HEK293 (cell line): ENCODE measurements at regions not wholly inside any gene's neighbourhood (a gene's known extent, or its start where the extent isn't known, plus 50 kb on each side); places are given as distances from the start of the nearest gene placed in this dataset.

ENCODE experiments used
- CTCF ChIA-PET: fragments of 350-600 bp; formaldehyde crosslinking; extraction: SDS; loops from one replicate; lab custom pipeline; 2021; ENCODE audit warnings: antibody characterized with exemption; lab: Yijun Ruan, JAX
- POLR2A ChIA-PET: fragments of 300-600 bp; formaldehyde crosslinking; extraction: SDS; loops from one replicate; lab custom pipeline; 2020; ENCODE audit warnings: antibody characterized with exemption, inconsistent platforms; lab: Yijun Ruan, JAX
- H3K27ac ChIP-seq: fragments of 200-500 bp; sonication (Bioruptor generic); 2 replicates; pipeline ENCODE4 v1.5.1; 2014; ENCODE audit warnings: low read depth, low read length, control low read depth, inconsistent platforms; ENCODE audit errors: extremely low read depth
- H3K36me3 ChIP-seq, 2 experiments: fragments of 200-500 bp in 1 of 2; sonication (Bioruptor generic) in 1 of 2; 1 replicate in 1 of 2; 2 replicates in 1 of 2; pipeline ENCODE4 v1.5.1; 2014 to 2017; ENCODE audit warnings: inconsistent platforms in 2 of 2, low read length in 2 of 2; ENCODE audit not compliant: control insufficient read depth in 2 of 2, insufficient read depth in 1 of 2
- H3K4me1 ChIP-seq: fragments of 200-500 bp; sonication (Bioruptor generic); 2 replicates; pipeline ENCODE4 v1.5.1; 2014; ENCODE audit warnings: mild to moderate bottlenecking, low read length, inconsistent platforms; ENCODE audit not compliant: control insufficient read depth, insufficient read depth
- H3K4me3 ChIP-seq: 2 replicates; pipeline ENCODE4 v1.5.1; 2011; ENCODE audit warnings: low read depth, mild to moderate bottlenecking, control low read depth, low read length, moderate library complexity
- H3K9me3 ChIP-seq: fragments of 200-500 bp; sonication (Bioruptor generic); 2 replicates; pipeline ENCODE4 v1.5.1; 2014; ENCODE audit warnings: low read depth, low read length, inconsistent platforms; ENCODE audit not compliant: control insufficient read depth, insufficient read depth
- KLF7 ChIP-seq: fragments of 450-650 bp; formaldehyde crosslinking; IDR thresholded peaks from 2 replicates; pipeline ENCODE4 v1.5.1; 2016; ENCODE audit warnings: missing biosample characterization, missing genetic modification characterization, borderline replicate concordance
- ZBTB1 ChIP-seq: fragments of 450-650 bp; formaldehyde crosslinking; IDR thresholded peaks from 2 replicates; pipeline ENCODE4 v1.5.1; 2016; ENCODE audit warnings: missing biosample characterization, missing genetic modification characterization
- ZBTB8A ChIP-seq: fragments of 450-650 bp; formaldehyde crosslinking; IDR thresholded peaks from 2 replicates; pipeline ENCODE4 v1.5.1; 2016; ENCODE audit warnings: missing biosample characterization, missing genetic modification characterization
- ZNF133 ChIP-seq: fragments of 450-650 bp; formaldehyde crosslinking; IDR thresholded peaks from 2 replicates; pipeline ENCODE4 v1.5.1; 2016; ENCODE audit warnings: missing biosample characterization, missing genetic modification characterization
- ZNF140 ChIP-seq: fragments of 450-650 bp; formaldehyde crosslinking; IDR thresholded peaks from 2 replicates; pipeline ENCODE4 v1.5.1; 2016; ENCODE audit warnings: missing biosample characterization, missing genetic modification characterization
- ZNF292 ChIP-seq: fragments of 450-650 bp; formaldehyde crosslinking; IDR thresholded peaks from 2 replicates; pipeline ENCODE4 v1.5.1; 2016; ENCODE audit warnings: low read depth, missing biosample characterization, missing genetic modification characterization, borderline replicate concordance
- ZNF514 ChIP-seq: fragments of 450-650 bp; formaldehyde crosslinking; IDR thresholded peaks from 2 replicates; pipeline ENCODE4 v1.5.1; 2016; ENCODE audit warnings: missing biosample characterization, missing genetic modification characterization
- ZNF670 ChIP-seq: fragments of 450-650 bp; formaldehyde crosslinking; IDR thresholded peaks from 2 replicates; pipeline ENCODE4 v1.5.1; 2016; ENCODE audit warnings: missing biosample characterization, missing genetic modification characterization, low read depth
- ZSCAN18 ChIP-seq: fragments of 450-650 bp; formaldehyde crosslinking; IDR thresholded peaks from 2 replicates; pipeline ENCODE4 v1.5.1; 2016; ENCODE audit warnings: missing biosample characterization, missing genetic modification characterization
- TF ChIP-seq, protein P1 (sequence below): fragments of 450-650 bp; formaldehyde crosslinking; IDR thresholded peaks from 2 replicates; pipeline ENCODE4 v1.5.1; 2017; ENCODE audit warnings: missing biosample characterization, missing genetic modification characterization
- TF ChIP-seq, protein P2 (sequence below): fragments of 450-650 bp; formaldehyde crosslinking; IDR thresholded peaks from 2 replicates; pipeline ENCODE4 v1.5.1; 2016; ENCODE audit warnings: missing biosample characterization, missing genetic modification characterization
- TF ChIP-seq, protein P3 (sequence below): fragments of 450-650 bp; IDR thresholded peaks from 2 replicates; pipeline ENCODE4 v1.5.1; 2018; ENCODE audit warnings: missing biosample characterization, mild to moderate bottlenecking, missing genetic modification characterization
- TF ChIP-seq, protein P4 (sequence below): fragments of 450-650 bp; formaldehyde crosslinking; IDR thresholded peaks from 2 replicates; pipeline ENCODE4 v1.5.1; 2016; ENCODE audit warnings: missing biosample characterization, missing genetic modification characterization

DNA sequence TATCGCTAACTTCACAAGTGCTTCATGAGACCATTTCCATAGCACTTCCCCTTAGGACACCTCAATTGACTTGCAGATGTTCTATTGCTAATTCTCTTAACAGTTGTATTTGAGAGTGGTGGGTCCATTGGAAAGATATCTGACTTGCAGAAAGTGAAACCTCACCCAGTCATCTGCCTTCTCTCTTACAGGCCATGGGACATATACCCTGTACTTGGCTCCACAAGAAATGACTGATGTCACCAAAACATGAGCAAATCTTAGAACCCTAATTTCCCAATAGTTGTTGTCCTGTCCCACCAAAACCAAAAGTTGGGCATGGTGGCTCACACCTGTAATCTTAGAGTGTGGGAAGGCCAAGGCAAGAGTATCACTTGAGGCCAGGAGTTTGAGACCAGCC lies 101.9 kb upstream of the MAML3 start (continued):
- TF ChIP-seq ZBTB1 (tag by site-specific recombination): no peak
- TF ChIP-seq, protein P1, sequence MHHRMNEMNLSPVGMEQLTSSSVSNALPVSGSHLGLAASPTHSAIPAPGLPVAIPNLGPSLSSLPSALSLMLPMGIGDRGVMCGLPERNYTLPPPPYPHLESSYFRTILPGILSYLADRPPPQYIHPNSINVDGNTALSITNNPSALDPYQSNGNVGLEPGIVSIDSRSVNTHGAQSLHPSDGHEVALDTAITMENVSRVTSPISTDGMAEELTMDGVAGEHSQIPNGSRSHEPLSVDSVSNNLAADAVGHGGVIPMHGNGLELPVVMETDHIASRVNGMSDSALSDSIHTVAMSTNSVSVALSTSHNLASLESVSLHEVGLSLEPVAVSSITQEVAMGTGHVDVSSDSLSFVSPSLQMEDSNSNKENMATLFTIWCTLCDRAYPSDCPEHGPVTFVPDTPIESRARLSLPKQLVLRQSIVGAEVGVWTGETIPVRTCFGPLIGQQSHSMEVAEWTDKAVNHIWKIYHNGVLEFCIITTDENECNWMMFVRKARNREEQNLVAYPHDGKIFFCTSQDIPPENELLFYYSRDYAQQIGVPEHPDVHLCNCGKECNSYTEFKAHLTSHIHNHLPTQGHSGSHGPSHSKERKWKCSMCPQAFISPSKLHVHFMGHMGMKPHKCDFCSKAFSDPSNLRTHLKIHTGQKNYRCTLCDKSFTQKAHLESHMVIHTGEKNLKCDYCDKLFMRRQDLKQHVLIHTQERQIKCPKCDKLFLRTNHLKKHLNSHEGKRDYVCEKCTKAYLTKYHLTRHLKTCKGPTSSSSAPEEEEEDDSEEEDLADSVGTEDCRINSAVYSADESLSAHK (tag by site-specific recombination): no peak
- TF ChIP-seq, protein P2, sequence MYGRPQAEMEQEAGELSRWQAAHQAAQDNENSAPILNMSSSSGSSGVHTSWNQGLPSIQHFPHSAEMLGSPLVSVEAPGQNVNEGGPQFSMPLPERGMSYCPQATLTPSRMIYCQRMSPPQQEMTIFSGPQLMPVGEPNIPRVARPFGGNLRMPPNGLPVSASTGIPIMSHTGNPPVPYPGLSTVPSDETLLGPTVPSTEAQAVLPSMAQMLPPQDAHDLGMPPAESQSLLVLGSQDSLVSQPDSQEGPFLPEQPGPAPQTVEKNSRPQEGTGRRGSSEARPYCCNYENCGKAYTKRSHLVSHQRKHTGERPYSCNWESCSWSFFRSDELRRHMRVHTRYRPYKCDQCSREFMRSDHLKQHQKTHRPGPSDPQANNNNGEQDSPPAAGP (tag by site-specific recombination): no peak

DNA sequence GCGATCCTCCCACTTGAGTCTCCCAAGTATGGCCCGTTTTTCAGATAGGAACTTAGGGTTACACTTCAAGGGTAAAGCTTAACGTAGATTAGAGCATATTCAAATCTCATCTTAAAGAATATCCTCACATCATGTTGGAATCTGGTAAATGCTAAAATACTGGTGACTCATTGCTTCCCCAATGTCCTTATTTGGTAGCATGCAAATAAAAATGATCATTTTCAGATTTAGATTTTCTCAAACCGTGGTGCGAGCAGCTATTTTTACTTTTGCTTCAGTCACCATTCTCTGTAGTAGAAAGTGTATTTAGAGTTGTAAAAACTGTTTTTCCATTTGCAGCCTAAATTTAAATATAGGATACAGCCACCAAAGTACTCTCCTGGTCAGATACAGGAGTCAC lies 101.5 kb upstream of the MAML3 start:
- ChIA-PET CTCF (interaction anchor here (0.6 to 3.6 kb wide), 3 partner anchors 104 to 600 kb away, joined by 3 to 11 read pairs (median 4); no protein-coding TSS in a partner anchor), POLR2A (no interaction called here)
- Histone ChIP-seq H3K9me3 (no peaks in the 10 kb centered on the region), H3K36me3 (no peaks in the 10 kb centered on the region), H3K27ac (no peak overlapping the region), H3K4me1 (no peaks in the 10 kb centered on the region), H3K4me3 (no peak overlapping the region)
- TF ChIP-seq ZSCAN18 (tag by site-specific recombination): no peak
- TF ChIP-seq ZNF292 (tag by site-specific recombination): no peak
- no peak for TF ChIP-seq KLF7 (tag by site-specific recombination)
- no peak for TF ChIP-seq ZNF140 (tag by site-specific recombination)
- TF ChIP-seq, protein P3, sequence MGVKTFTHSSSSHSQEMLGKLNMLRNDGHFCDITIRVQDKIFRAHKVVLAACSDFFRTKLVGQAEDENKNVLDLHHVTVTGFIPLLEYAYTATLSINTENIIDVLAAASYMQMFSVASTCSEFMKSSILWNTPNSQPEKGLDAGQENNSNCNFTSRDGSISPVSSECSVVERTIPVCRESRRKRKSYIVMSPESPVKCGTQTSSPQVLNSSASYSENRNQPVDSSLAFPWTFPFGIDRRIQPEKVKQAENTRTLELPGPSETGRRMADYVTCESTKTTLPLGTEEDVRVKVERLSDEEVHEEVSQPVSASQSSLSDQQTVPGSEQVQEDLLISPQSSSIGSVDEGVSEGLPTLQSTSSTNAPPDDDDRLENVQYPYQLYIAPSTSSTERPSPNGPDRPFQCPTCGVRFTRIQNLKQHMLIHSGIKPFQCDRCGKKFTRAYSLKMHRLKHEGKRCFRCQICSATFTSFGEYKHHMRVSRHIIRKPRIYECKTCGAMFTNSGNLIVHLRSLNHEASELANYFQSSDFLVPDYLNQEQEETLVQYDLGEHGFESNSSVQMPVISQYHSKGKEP (tag by site-specific recombination): no peak
- no peak for TF ChIP-seq ZNF670 (tag by site-specific recombination)
- no peak for TF ChIP-seq ZBTB8A (tag by site-specific recombination)
- TF ChIP-seq ZNF133 (tag by site-specific recombination): no peak
- TF ChIP-seq, protein P4, sequence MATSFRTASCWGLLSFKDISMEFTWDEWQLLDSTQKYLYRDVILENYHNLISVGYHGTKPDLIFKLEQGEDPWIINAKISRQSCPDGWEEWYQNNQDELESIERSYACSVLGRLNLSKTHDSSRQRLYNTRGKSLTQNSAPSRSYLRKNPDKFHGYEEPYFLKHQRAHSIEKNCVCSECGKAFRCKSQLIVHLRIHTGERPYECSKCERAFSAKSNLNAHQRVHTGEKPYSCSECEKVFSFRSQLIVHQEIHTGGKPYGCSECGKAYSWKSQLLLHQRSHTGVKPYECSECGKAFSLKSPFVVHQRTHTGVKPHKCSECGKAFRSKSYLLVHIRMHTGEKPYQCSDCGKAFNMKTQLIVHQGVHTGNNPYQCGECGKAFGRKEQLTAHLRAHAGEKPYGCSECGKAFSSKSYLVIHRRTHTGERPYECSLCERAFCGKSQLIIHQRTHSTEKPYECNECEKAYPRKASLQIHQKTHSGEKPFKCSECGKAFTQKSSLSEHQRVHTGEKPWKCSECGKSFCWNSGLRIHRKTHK (tag by site-specific recombination): no peak

DNA sequence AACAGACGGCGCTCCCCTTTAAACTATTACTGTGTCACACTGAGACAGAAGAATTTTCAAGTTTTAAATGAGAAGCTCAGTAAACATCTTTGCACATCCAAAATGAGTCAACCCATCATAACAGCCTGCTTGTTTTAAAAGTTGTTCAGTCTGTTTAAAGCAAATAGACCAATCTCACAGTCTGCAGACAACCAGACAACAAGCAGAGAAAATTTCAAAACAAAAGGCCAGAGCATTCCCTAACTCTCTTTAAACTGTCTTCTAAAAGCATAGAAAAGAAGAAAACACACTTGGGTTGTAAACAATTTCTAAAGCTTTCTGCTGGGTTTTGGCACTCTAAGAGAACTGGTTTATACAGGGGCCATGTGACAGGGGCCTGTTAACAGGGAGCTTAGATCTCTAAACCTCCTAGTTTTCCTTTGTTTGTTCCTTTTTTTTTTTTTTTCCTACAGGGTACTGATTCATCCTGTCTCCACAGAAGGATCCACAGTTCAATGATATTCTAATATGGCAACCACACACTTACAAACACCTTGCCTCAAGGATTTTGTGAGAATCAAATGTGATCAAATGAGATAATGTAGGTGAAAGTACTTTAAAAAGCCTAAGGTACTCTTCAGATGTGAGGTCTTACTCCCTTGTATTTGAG lies 100.8 kb upstream of the MAML3 start:
- Histone ChIP-seq H3K36me3 (no peaks in the 10 kb centered on the region), H3K4me1 (no peaks in the 10 kb centered on the region), H3K9me3 (no peaks in the 10 kb centered on the region), H3K4me3 (no peak overlapping the region), H3K27ac (no peak overlapping the region)
- CTCF ChIA-PET: interaction anchor here (0.6 to 3.6 kb wide), 7 partner anchors 10 to 1196 kb away, joined by 3 to 11 read pairs (median 5); no protein-coding TSS in a partner anchor
- no peak for TF ChIP-seq ZNF514 (tag by site-specific recombination)
- POLR2A ChIA-PET: no interaction called here
